ENCODE measurements at regions not wholly inside any gene's neighbourhood (a gene's known extent, or its start where the extent isn't known, plus 50 kb on each side); places are given as distances from the start of the nearest gene placed in this dataset.

DNA sequence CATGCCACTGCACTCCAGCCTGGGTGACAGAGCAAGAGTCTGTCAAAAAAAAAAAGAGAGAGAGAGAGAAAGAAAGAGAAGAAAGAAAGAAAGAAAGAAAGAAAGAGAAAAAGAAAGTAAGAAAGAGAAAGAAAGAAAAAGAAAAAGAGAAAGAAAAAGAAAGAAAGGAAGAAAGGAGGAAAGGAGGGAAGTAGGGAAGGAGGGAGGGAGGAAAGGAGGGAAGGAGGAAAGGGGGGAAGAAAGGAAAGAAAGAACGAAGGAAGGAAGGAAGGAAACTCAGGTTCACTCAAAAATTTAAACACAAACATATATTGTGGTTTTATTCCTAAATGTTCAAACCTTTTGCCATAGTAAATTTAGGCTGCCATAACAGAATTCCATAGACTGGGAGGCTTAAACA is 453.0 kb downstream of the SLCO4C1 start:
- TF ChIP-seq CTCF (IDR thresholded peaks at IDR 0.05) (no peak), EP300 (IDR thresholded peaks at IDR 0.05) (no peak), POLR2A (IDR thresholded peaks at IDR 0.05) (no peak)
